Neutrophil (primary cell): ENCODE measurements at regions not wholly inside any gene's neighbourhood (a gene's known extent, or its start where the extent isn't known, plus 50 kb on each side); places are given as distances from the start of the nearest gene placed in this dataset.
"Not testable (repeated sequence)": the region's sequence is repeated elsewhere in the genome, so short reads cannot be mapped to it uniquely, and the experiment has no call there.

Experiments
- H3K27ac ChIP-seq: fragments of 200-600 bp; sonication (generic); 2 replicates; pipeline ENCODE4 v1.5.1; 2016; ENCODE audit warnings: mild to moderate bottlenecking, moderate library complexity
- H3K27me3 ChIP-seq: fragments of 200-600 bp; sonication (generic); 2 replicates; pipeline ENCODE4 v1.6.0; 2016; ENCODE audit warnings: mild to moderate bottlenecking
- H3K36me3 ChIP-seq: fragments of 200-600 bp; sonication (generic); 2 replicates; pipeline ENCODE4 v1.5.1; 2017
- H3K4me1 ChIP-seq, 2 experiments: fragments of 200-600 bp in 1 of 2; sonication (generic) in 1 of 2; 1 replicate in 1 of 2; 2 replicates in 1 of 2; pipeline versions ENCODE4 v1.5.1 to v1.6.1; 2013 to 2016; ENCODE audit warnings: low read depth in 1 of 2, low read length in 1 of 2, mild to moderate bottlenecking in 1 of 2, moderate library complexity in 1 of 2; ENCODE audit not compliant: control insufficient read depth in 1 of 2, insufficient read depth in 1 of 2
- H3K4me3 ChIP-seq, 2 experiments: fragments of 200-600 bp in 1 of 2; sonication (generic) in 1 of 2; 1 replicate in 1 of 2; 2 replicates in 1 of 2; pipeline ENCODE4 v1.5.1; 2013 to 2016; ENCODE audit warnings: low read depth in 1 of 2, low read length in 1 of 2, mild to moderate bottlenecking in 1 of 2, moderate library complexity in 1 of 2
- H3K9me3 ChIP-seq: fragments of 200-600 bp; sonication (generic); 2 replicates; pipeline ENCODE4 v1.5.1; 2016
- TF ChIP-seq, protein P1 (sequence below): fragments of 200-600 bp; sonication (generic); IDR thresholded peaks from 2 replicates; pipeline ENCODE4 v1.5.1; 2016; ENCODE audit warnings: antibody characterized with exemption

GRCh38 chr2:16727256-16727655, 61.6 kb upstream of the CYRIA start:
- no peak overlapping the region for H3K27ac ChIP-seq
- TF ChIP-seq, protein P1, sequence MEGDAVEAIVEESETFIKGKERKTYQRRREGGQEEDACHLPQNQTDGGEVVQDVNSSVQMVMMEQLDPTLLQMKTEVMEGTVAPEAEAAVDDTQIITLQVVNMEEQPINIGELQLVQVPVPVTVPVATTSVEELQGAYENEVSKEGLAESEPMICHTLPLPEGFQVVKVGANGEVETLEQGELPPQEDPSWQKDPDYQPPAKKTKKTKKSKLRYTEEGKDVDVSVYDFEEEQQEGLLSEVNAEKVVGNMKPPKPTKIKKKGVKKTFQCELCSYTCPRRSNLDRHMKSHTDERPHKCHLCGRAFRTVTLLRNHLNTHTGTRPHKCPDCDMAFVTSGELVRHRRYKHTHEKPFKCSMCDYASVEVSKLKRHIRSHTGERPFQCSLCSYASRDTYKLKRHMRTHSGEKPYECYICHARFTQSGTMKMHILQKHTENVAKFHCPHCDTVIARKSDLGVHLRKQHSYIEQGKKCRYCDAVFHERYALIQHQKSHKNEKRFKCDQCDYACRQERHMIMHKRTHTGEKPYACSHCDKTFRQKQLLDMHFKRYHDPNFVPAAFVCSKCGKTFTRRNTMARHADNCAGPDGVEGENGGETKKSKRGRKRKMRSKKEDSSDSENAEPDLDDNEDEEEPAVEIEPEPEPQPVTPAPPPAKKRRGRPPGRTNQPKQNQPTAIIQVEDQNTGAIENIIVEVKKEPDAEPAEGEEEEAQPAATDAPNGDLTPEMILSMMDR, result no peak

DNA sequence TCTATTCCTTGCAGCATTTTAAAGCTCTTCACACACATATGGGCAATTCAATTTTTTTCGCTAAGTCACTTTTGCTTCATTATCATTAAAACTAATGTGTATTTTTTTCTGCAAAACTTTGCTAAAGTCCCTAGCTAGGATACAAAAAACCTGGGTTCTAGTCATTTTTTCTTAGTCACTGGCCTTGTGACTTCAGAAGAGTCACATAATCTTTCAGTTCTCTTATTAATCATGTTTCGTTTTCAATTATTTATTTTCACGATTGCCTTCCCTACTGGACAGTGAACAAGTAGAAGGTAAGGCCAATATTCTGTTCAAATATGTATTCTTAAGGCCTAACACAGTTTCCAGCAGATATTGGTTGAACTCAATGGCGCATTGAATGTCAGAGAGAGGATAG, 60.9 kb upstream of the CYRIA start:
- TF ChIP-seq, protein P1, result no peak
- H3K4me3 ChIP-seq, result no peak overlapping the region
- no peak overlapping the region for H3K27ac ChIP-seq
- H3K27me3 ChIP-seq, result peaks cover 45% of the 10 kb centered on the region
- no peaks in the 10 kb centered on the region for H3K4me1 ChIP-seq
- no peaks in the 10 kb centered on the region for H3K36me3 ChIP-seq
- H3K9me3 ChIP-seq, result no peaks in the 10 kb centered on the region

More at GRCh38 chr2:16727256-16727655, 61.6 kb upstream of the CYRIA start:
- no peaks in the 10 kb centered on the region for H3K36me3 ChIP-seq
- no peak overlapping the region for H3K4me3 ChIP-seq
- no peaks in the 10 kb centered on the region for H3K9me3 ChIP-seq
- H3K4me1 ChIP-seq, result no peaks in the 10 kb centered on the region
- H3K27me3 ChIP-seq, result peaks cover 45% of the 10 kb centered on the region

DNA sequence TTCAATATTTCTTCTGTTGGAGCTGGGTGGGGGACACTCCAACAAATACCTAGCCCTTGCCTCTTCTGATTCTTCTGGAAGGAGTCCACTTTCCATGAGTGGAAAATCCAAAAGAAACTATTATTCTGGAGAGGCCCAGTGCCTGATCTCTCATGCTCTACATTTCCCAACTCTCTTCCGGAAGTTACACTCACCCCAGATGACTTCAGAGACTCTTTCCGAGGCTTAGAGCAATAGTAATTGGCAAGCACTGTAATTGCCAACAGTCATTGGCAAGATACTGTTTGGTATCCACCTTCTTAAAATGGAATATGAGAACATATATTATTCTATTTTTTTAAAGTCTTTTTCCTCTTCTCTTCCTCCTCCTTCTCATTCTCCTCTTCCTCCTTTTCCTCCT, 60.5 kb upstream of the CYRIA start:
- H3K36me3 ChIP-seq, result no peaks in the 10 kb centered on the region
- TF ChIP-seq, protein P1, result no peak
- peaks cover 45% of the 10 kb centered on the region for H3K27me3 ChIP-seq
- no peaks in the 10 kb centered on the region for H3K9me3 ChIP-seq
- no peak overlapping the region for H3K27ac ChIP-seq
- no peaks in the 10 kb centered on the region for H3K4me1 ChIP-seq
- H3K4me3 ChIP-seq, result no peak overlapping the region

DNA sequence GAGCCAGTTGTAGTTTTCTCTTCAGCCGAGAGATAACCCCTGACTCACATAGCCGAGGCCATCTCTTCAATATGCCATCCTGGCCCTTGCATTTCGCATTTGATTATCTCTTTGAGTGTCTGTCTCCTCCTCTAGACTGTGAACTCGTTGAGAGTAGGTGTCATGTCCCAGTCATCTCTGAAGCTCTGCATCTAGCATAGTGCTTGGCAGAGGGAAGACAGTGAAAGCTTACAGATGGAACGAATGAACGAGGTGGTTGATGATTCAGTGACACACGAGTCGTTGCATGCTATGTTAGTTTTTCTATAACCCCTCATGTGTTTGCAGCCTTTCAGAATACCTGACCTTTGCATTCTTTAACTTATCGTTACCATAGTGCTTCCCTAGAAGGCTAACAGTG, 59.9 kb upstream of the CYRIA start:
- Histone ChIP-seq H3K4me1 (no peaks in the 10 kb centered on the region), H3K4me3 (no peak overlapping the region), H3K9me3 (no peaks in the 10 kb centered on the region), H3K27me3 (peaks cover 45% of the 10 kb centered on the region), H3K36me3 (no peaks in the 10 kb centered on the region), H3K27ac (no peak overlapping the region)
- TF ChIP-seq, protein P1, result no peak

DNA sequence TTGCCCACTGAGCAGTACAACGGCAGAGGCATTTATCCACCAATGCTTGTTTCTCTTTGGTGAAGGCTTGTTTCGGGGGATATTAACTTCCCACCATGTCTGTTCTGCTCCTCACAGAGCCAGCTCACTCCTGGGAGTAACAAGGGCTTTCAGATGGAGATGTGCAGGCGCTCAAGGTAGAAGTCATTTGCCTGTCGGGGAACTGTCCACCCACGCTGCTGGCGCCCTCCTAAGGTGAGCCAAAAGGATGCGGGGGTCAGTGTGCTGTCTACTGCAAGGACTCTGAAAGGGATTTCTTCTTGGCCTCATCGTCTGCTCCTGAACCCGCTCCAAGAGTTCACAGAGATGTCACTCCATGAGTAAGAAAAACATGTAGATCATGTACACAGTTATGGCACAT, 57.0 kb upstream of the CYRIA start:
- Histone ChIP-seq H3K9me3 (no peaks in the 10 kb centered on the region), H3K4me3 (no peak overlapping the region), H3K27me3 (peaks cover 45% of the 10 kb centered on the region), H3K4me1 (peaks cover 0 to 2% of the 10 kb centered on the region in 2 experiments), H3K36me3 (no peaks in the 10 kb centered on the region), H3K27ac (no peak overlapping the region)
- TF ChIP-seq, protein P1, result no peak

DNA sequence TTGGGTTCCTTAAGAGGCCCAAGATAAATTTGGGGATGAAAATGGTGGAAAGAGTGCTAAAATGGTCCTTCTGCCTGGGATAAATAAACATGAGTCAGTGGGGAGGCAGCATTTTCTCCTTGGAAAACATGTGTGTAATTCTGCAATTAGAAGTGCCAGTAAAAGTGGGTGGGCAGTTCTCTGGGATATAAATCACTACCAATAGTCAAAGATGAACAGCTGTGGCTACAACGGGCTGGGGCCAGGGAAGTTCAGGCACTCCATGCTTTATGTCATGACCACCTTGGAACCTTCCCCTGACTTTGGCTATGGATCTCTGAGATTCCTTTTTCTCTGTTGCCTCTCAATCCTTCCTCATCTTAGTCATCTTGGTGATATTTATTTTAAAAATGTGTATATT, 56.5 kb upstream of the CYRIA start:
- peaks cover 0 to 5% of the 10 kb centered on the region in 2 experiments for H3K4me1 ChIP-seq

GRCh38 chr2:16721529-16721928, 55.9 kb upstream of the CYRIA start:
- not testable (repeated sequence) for H3K9me3 ChIP-seq, H3K27ac ChIP-seq

More for the DNA sequence above, 56.5 kb upstream of the CYRIA start:
- H3K9me3 ChIP-seq, result no peaks in the 10 kb centered on the region
- peaks cover 45% of the 10 kb centered on the region for H3K27me3 ChIP-seq
- TF ChIP-seq, protein P1, result no peak
- no peaks in the 10 kb centered on the region for H3K36me3 ChIP-seq
- H3K27ac ChIP-seq, result no peak overlapping the region
- H3K4me3 ChIP-seq, result no peak overlapping the region

GRCh38 chr2:16720737-16721136, 55.1 kb upstream of the CYRIA start:
- not testable (repeated sequence) for H3K27ac ChIP-seq, H3K4me1 ChIP-seq, H3K9me3 ChIP-seq, H3K4me3 ChIP-seq, H3K36me3 ChIP-seq
- H3K27me3 ChIP-seq, result peaks cover 53% of the 10 kb centered on the region

More at GRCh38 chr2:16721529-16721928, 55.9 kb upstream of the CYRIA start:
- peaks cover 49% of the 10 kb centered on the region for H3K27me3 ChIP-seq
- not testable (repeated sequence) for H3K36me3 ChIP-seq, H3K4me3 ChIP-seq, H3K4me1 ChIP-seq
